ENCODE measurements at regions not wholly inside any gene's neighbourhood (a gene's known extent, or its start where the extent isn't known, plus 50 kb on each side); places are given as distances from the start of the nearest gene placed in this dataset.

- ATAC-seq (no peak), DNase-seq (ENCODE audit: low spot score in 2 of 2) (no peak)
- no peaks in the 10 kb centered on the region for H3K9me3 Mint-ChIP-seq
- H3K36me3 Mint-ChIP-seq, result no peaks in the 10 kb centered on the region
- H3K27ac Mint-ChIP-seq, result no peak overlapping the region
Observed at GRCh38 chr10:44786286-44786850, 124.8 kb upstream of the TMEM72 start.

GRCh38 chr10:44787480-44788075 is 123.6 kb upstream of the TMEM72 start:
- Mint-ChIP-seq H3K27ac (no peak overlapping the region), H3K9me3 (no peaks in the 10 kb centered on the region), H3K36me3 (no peaks in the 10 kb centered on the region)
- ATAC-seq, result no peak
- DNase-seq (ENCODE audit: low spot score in 2 of 2), result no peak

GRCh38 chr10:44788147-44789129 is 122.7 kb upstream of the TMEM72 start:
- ATAC-seq, result no peak
- no peak for DNase-seq (ENCODE audit: low spot score in 2 of 2)
- H3K9me3 Mint-ChIP-seq, result no peaks in the 10 kb centered on the region

GRCh38 chr10:44792119-44792775 is 118.9 kb upstream of the TMEM72 start:
- H3K9me3 Mint-ChIP-seq, result no peaks in the 10 kb centered on the region
- DNase-seq (ENCODE audit: low spot score in 2 of 2) (no peak), ATAC-seq (no peak)
- H3K27ac Mint-ChIP-seq, result no peak overlapping the region
- H3K36me3 Mint-ChIP-seq, result no peaks in the 10 kb centered on the region

More at GRCh38 chr10:44788147-44789129, 122.7 kb upstream of the TMEM72 start:
- Mint-ChIP-seq H3K27ac (no peak overlapping the region), H3K36me3 (no peaks in the 10 kb centered on the region)

DNA sequence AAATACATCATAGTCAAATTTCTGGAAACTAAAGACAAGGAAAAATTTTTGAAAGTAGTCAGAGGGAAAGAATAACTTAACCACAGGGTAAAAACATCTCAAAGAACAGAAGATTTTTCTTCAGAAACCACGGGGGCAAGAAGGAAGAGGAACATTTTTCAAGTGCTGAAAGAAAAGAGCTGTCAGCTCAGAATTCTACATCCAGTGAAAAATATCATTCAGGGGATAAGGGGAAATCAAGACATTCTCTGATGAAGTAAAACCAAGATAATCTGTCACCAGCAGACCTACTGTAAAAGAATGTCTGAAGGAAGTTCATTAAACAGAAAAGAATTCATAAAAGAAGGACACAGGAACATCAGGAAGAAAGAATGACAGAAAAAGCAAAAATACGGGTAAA is 111.2 kb upstream of the TMEM72 start:
- DNase-seq (ENCODE audit: low spot score in 2 of 2) (no peak), ATAC-seq (no peak)
- Mint-ChIP-seq H3K27ac (no peak overlapping the region), H3K9me3 (no peaks in the 10 kb centered on the region), H3K36me3 (no peaks in the 10 kb centered on the region)

- DNase-seq (ENCODE audit: low spot score in 2 of 2), result no peak
- ATAC-seq, result no peak
- no peak overlapping the region for H3K27ac Mint-ChIP-seq
- H3K9me3 Mint-ChIP-seq, result no peaks in the 10 kb centered on the region
- no peaks in the 10 kb centered on the region for H3K36me3 Mint-ChIP-seq
Observed at GRCh38 chr10:44801383-44802327, 109.5 kb upstream of the TMEM72 start.

- no peak for ATAC-seq
- no peak for DNase-seq (ENCODE audit: low spot score in 2 of 2)
- Mint-ChIP-seq H3K9me3 (peaks cover 0 to 2% of the 10 kb centered on the region in 2 donors), H3K27ac (peak overlapping the region in 1 of 2 donors; percentile 84), H3K36me3 (no peaks in the 10 kb centered on the region)
Observed at GRCh38 chr10:44803862-44804261, 107.3 kb upstream of the TMEM72 start.

GRCh38 chr10:44804661-44805060 is 106.5 kb upstream of the TMEM72 start:
- ATAC-seq, result no peak
- H3K9me3 Mint-ChIP-seq, result peaks cover 0 to 8% of the 10 kb centered on the region in 2 donors
- DNase-seq (ENCODE audit: low spot score in 2 of 2), result no peak
- H3K36me3 Mint-ChIP-seq, result no peaks in the 10 kb centered on the region
- no peak overlapping the region for H3K27ac Mint-ChIP-seq

DNA sequence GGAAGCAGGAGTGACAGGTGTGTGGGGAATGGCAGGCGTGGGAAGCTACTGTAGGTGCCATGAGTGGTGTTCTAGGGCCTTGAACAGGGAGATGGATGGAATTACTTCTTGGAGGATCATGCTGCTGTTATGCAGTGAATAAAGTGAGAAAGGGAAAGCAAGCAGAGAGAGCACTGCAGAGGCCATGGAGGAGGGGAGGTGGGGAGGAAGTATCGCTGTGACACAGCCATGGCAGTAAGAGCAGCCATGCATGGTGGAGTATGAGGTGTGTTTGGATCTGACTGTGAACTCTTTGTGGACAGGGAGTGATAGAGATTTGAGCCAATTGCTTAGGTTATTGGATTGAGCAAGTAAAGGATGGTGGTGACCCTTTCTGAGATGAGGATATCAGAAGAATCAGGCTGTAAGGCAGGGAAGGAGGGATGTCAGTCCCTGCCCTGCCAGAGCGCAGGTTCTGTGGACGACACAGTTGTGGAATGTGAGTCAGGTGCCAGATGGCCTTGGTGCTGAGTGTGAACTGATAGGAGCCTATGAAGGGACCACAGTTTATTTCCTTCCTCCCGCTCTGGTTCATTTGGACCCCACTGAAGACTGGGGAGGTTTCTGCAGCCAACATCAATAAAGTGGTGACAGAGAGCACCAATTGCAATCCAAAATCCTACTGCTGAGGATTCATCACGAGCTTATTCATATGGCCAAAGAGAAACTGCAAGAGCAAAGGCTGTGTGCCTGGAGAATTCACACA is 105.5 kb upstream of the TMEM72 start:
- peaks cover 0 to 8% of the 10 kb centered on the region in 2 donors for H3K9me3 Mint-ChIP-seq
- H3K27ac Mint-ChIP-seq, result no peak overlapping the region
- H3K36me3 Mint-ChIP-seq, result no peaks in the 10 kb centered on the region
- ATAC-seq (no peak), DNase-seq (ENCODE audit: low spot score in 2 of 2) (no peak)

GRCh38 chr10:44806950-44807349 is 104.2 kb upstream of the TMEM72 start:
- ATAC-seq (no peak), DNase-seq (ENCODE audit: low spot score in 2 of 2) (no peak)
- Mint-ChIP-seq H3K36me3 (no peaks in the 10 kb centered on the region), H3K27ac (no peak overlapping the region), H3K9me3 (peaks cover 0 to 8% of the 10 kb centered on the region in 2 donors)

DNA sequence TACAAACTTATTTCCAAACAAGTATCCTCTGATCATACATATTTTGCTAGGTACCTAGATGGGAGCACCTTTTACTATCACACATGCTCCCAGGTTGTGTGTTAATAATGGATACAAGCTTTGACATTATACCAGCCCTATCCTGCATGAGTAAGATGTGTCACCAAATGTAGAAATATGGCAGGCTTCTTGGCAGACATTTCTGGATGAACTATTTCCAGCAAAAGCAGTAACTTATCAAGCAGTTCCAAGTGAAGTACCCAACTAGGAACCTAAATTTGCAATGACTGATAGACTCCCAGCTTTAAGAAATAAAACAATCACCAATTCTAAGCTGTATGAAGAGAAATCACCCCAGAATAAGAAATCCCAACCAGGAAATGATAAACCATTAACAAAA is 103.7 kb upstream of the TMEM72 start:
- DNase-seq (ENCODE audit: low spot score in 2 of 2), result no peak
- peaks cover 0 to 8% of the 10 kb centered on the region in 2 donors for H3K9me3 Mint-ChIP-seq
- H3K27ac Mint-ChIP-seq, result no peak overlapping the region
- no peak for ATAC-seq
- no peaks in the 10 kb centered on the region for H3K36me3 Mint-ChIP-seq

GRCh38 chr10:44809647-44810046 is 101.5 kb upstream of the TMEM72 start:
- Mint-ChIP-seq H3K9me3 (peaks cover 5 to 16% of the 10 kb centered on the region in 2 donors), H3K36me3 (peaks cover 0 to 4% of the 10 kb centered on the region in 2 donors), H3K27ac (no peak overlapping the region)
- DNase-seq (ENCODE audit: low spot score in 2 of 2), result no peak
- no peak for ATAC-seq

DNA sequence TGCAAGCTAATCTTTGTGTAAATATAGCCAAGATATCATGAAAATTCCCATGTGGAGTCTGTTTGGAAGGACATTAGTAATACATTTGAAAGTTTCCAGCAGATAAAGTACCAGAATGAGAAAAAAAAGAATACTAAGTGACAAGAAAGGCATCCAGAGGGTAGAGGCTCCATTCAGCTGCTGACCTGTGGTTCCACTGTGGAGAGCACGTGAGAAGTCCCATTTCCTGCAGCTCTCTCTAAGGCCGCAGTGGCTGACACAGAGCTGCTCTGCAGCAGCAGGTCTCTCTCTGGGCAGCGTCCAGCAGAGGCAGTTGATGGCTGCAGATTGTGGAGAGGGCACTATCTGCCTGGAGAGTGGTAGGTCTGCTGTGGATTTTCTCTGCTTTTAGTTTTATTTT is 100.1 kb upstream of the TMEM72 start:
- no peak overlapping the region for H3K27ac Mint-ChIP-seq

DNA sequence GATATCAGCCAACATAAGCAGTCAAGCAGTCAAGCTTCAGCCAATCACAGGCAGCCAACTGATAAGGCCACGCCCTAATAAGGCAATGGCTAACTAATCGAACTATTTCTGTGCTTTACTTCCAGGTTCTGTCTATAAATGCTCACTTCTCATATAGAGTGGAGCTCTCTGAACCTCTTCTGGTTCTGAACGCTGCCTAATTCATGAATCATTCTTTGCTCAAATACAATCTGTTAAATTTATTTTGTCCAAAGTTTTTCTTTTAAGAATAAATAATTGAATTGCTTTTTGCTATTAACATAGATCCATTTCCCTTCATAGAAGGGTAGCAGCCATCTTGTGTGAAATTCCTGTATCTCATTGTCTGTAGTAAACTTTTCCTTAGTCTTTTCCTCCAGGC is 97.9 kb upstream of the TMEM72 start:
- H3K36me3 Mint-ChIP-seq, result peaks cover 0 to 4% of the 10 kb centered on the region in 2 donors

More for the DNA sequence above, 100.1 kb upstream of the TMEM72 start:
- ATAC-seq (no peak), DNase-seq (ENCODE audit: low spot score in 2 of 2) (no peak)
- Mint-ChIP-seq H3K9me3 (peaks cover 5 to 16% of the 10 kb centered on the region in 2 donors), H3K36me3 (peaks cover 0 to 4% of the 10 kb centered on the region in 2 donors)

DNA sequence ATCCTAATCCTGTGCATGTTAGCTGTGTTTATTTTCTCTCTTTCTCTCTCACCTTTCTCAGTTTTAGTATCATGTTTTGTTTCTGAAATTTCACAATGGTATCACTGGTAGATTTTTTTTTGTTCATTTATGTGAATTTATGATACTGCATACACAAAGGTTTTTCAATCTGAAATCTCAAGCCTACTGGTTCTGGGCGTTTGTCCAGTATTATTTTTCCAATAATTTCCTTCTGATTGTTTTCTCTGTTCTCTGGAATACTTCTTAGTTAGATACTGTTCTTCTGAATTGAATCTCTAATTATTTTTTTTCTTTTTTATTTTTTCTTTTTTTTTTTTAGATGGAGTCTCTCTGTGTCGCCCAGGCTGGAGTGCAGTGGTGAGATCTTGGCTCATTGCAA is 96.2 kb upstream of the TMEM72 start:
- no peak for ATAC-seq
- DNase-seq (ENCODE audit: low spot score in 2 of 2), result no peak
- Mint-ChIP-seq H3K36me3 (peaks cover 0 to 4% of the 10 kb centered on the region in 2 donors), H3K9me3 (peaks cover 5 to 8% of the 10 kb centered on the region in 2 donors), H3K27ac (no peak overlapping the region)

More for the DNA sequence above, 97.9 kb upstream of the TMEM72 start:
- ATAC-seq, result no peak
- DNase-seq (ENCODE audit: low spot score in 2 of 2), result no peak
- Mint-ChIP-seq H3K9me3 (peaks cover 5 to 16% of the 10 kb centered on the region in 2 donors), H3K27ac (no peak overlapping the region)

All from activated naive CD4-positive, alpha-beta T cell treated with anti-CD3 and anti-CD28 coated beads, Interleukin-2, amount 50 U/mL, for 72 hours (primary cell).